Gastroesophageal sphincter (tissue), 3 donors: ENCODE measurements at regions not wholly inside any gene's neighbourhood (a gene's known extent, or its start where the extent isn't known, plus 50 kb on each side); places are given as distances from the start of the nearest gene placed in this dataset.

Experiments used
- CTCF ChIP-seq, 4 experiments: fragments of 200-600 bp in 2 of 4; fragments of 450-650 bp in 2 of 4; sonication (generic) in 1 of 4; IDR thresholded peaks; one replicate each; pipeline ENCODE4 v1.5.1; 2017 to 2019; ENCODE audit warnings: antibody characterized with exemption in 4 of 4, mild to moderate bottlenecking in 2 of 4, moderate library complexity in 2 of 4
- POLR2A ChIP-seq, 2 donors: fragments of 450-650 bp; IDR thresholded peaks; one replicate each; pipeline ENCODE4 v1.6.1; 2017; ENCODE audit warnings: antibody characterized with exemption in 2 of 2, mild to moderate bottlenecking in 2 of 2, moderate library complexity in 1 of 2

- TF ChIP-seq CTCF (IDR thresholded peaks at IDR 0.05): no peak
- TF ChIP-seq POLR2A (IDR thresholded peaks at IDR 0.05): no peak
These were observed 552.3 kb upstream of the GRM3 start for GRCh38 chr7:86091369-86091768.
